Kidney capillary endothelial cell (primary cell): ENCODE measurements at regions not wholly inside any gene's neighbourhood (a gene's known extent, or its start where the extent isn't known, plus 50 kb on each side); places are given as distances from the start of the nearest gene placed in this dataset.
"Not testable (repeated sequence)": the region's sequence is repeated elsewhere in the genome, so short reads cannot be mapped to it uniquely, and the experiment has no call there.

ENCODE experiments used
- DNase-seq: peaks from one replicate; pipeline ENCODE4 v3.0.0-alpha.2; 2018; ENCODE audit warnings: low spot score

DNA sequence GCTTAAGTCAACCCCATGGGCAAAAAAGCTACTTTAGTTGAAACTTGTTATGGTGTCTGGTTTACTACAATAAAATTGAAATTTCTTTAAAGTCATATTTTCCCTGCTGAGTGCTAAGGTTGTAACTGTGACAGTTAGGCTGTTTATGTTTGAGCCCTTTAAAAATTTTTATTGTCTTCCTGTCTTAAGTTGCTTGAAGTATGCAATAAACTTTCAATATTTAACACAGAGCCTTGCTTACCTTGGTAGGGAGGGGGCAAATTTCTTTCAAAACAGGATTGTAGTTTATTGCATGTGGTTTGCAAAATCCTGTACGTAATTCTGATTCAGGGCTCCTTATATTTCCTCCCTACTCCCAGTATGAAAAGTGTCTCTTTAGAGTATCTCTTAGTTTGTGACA lies 465.5 kb upstream of the ACTBL2 start:
- DNase-seq: no peak

DNA sequence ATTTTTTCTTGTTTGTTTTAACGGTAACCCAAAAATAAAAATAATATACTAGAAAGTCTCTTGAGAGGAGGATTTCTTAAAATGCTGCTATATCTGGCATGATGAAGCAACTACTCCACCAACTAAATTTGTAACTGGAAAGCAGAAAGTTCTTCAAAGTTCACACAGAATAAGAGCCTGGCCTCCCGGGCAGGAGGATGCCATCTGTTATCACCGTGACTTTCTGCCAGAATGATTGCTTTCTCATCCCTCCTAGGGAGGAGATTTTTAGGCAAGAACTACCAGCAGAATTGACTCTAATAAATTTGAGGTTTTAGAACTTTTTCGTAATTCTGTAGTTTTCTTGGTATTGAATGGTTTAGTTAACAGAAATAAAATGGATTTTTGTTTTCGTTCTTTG lies 464.6 kb upstream of the ACTBL2 start:
- DNase-seq: no peak

DNA sequence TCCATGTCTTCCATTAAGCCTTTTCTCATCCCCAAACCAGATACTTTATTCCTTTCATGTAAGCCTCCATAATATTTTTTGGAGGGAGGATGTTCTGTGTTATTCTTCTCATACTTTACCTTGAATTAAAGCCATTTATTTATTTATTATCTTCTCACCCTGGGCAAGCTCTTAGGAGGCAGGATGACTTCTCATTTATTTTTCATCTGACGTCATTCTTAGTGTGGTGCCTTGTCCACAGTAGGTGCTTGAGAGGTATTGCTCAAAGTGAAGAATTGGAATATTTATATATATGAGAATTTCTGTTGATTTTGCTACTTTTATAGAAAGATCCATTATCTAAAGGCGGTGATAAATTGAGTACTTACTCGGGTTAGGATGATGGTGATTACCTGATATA lies 458.3 kb upstream of the ACTBL2 start:
- no peak for DNase-seq

DNA sequence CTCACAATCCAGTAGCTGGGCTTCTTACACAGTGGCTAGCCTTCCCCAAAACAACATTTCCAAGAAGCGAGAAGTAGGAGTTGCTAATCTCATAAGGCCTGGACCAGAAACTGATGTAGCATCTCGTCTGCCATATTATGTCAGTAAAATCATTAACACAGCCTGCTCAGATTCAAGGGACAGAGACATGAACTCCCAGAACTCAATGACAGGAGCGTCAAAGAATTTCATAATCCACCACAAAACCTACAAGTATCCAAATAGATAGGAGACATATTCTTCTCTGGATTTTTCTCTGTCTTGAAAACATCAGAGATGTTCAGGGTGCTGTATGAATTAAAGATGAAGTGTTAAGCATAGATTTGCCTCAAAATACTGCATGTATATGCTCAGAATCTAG lies 457.6 kb upstream of the ACTBL2 start:
- DNase-seq: no peak

DNA sequence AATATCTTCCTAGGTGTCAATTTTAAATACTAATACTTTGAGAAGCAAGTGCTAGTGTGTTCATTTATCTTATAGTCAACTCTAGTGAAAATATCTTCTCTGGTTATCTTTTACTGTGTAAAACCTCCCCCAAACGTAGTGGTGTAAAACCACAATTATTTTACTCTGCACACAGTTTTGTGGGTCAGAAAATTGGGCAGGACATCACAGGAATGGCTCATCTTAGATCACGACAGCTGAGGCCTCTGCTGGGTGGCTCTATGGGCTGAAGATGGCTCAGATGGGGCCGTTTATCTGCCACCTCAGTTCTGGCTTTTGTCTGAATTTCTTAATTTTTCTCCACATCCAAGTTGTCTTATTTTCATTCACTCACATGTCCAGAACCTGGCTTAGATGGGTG lies 457.2 kb upstream of the ACTBL2 start:
- no peak for DNase-seq

DNA sequence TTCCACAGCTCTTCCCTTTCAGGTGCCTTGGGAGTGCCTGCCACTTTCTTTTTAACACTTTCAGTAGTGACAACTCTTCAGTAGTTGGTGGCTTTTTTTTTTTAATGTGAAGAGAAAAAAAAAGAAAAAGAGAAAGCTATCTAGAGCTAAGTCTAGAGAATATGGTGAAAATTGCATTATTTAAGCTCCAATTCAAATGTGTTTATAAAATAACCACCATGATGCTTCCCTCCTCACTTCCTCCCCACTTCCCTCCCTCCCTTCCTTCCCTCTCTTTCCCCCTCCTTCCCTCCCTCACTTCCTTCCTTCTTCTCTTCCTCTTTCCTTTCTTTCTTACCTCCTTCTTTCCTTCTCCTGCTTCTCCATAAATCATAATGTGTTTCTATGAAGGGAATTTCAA lies 456.7 kb upstream of the ACTBL2 start:
- no peak for DNase-seq

DNA sequence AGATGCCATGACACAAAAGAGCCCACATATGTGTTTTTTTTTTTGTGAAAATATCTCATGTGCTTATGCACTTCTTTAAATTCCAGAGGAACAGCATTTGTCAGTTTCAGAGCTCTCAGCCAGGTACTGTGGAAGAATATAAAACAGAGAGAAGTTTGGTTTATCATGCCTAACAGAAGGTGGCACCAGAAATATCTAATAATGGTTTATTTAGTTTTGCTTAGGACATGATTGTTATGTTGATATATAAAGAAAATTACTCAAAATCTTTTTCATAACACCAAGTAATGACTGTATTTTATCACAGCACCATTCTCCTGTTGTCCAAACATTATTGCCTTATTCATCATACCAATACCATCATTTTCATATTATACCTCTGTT lies 455.6 kb upstream of the ACTBL2 start:
- DNase-seq: no peak

DNA sequence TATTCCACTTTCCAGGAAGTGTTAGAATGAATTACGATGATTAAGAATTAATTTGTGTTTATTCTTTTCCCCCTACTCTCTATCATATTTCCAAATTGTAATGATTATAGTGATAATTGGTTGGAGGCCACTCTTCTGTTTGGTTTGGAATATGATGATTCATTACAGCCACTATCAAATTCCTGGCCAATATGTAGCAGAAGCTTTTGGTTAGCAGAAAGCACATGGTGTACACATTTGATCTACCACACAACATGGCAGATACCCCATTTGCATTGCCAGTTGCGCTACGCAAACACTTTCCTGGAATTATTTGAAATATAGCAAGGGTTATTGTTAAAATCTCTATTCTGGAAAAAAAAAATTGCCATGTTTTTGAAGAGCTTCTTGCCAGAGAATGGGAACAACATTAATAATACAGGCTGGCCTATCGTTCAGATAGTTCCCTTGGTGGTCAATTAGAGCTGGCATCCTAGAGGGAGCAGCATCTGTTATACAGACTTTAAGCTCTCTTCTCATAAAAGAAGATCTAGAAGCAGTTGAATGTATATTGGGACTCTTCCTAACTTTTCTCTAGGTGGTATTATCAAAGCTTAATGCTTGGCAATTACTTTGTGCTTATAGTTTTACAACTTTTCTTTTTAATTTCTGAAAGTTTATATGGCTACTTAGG lies 455.0 kb upstream of the ACTBL2 start:
- DNase-seq: no peak

DNA sequence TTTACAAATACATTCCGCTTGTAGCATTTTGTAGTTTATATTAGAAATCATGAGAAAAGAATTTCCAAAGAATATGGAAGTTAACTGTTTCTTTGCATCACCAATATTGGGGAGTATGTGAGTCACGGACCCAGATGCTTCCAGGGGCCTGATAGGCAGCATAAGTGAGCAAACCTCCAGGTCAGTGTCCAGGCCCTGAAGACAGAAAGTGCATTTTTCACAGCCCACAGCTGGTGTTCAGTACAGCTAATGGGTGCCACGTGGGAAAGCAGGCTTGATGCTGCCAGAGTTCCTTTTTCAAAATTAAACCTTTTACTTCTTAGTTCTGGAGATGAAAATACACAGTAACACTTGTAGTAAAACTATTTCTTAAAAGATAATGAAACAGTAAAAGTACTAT lies 454.4 kb upstream of the ACTBL2 start:
- DNase-seq: no peak

DNA sequence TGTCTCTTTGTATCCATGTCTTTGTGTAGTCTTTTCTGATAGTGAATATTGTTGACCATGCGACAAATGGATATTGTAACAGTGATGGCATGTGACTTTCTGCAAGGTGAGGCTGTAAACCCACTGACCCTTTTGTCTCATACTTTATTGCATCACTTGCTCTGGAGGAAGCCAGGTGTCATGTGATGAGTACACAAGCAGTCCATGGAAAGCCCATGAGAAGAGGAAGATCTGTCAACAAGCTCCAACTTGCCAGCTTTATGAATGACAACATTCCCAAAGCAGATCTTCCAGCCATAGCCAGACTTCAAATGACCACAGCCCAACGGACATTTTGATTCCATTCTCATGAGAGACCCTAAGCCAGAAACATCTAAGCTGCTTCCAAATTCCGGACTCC lies 450.1 kb upstream of the ACTBL2 start:
- no peak for DNase-seq

DNA sequence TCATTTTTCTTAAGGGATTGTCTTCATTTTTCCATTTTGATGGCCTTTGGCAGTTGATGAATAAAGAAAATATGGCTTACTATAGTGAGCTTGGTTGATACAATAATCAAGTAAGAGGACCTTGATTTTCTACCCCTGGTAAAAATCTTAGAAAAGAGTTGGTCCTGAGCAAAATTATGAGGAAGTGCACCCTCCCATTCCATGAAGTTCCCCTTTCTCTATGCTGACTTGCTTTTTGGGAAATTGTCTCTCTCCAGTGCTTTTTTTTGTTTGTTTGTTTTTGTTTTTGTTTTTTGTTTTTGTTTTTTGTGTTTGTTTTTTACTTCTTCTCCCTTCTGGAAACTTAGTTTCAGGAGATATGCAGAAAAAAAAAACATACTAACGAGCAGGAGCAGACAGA lies 449.2 kb upstream of the ACTBL2 start:
- DNase-seq: no peak

DNA sequence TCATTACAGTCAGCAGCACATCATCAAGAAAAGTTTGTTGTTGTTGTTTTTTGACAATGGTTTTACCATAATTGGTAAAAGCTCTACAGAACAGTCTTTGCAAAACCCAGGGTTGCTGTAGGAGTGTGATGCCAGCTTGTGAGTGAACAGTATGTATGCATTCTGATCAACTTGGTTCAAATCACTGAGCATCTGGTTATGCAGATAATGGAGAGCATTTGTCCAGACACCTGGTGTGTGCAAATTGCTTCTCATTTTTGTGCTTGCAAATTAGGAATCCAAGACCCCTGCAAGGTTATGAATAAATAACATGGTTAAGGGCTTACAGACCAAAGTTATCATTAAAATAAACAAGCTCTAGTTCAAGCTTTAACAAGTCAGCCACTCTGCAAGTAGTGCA lies 448.7 kb upstream of the ACTBL2 start:
- no peak for DNase-seq

DNA sequence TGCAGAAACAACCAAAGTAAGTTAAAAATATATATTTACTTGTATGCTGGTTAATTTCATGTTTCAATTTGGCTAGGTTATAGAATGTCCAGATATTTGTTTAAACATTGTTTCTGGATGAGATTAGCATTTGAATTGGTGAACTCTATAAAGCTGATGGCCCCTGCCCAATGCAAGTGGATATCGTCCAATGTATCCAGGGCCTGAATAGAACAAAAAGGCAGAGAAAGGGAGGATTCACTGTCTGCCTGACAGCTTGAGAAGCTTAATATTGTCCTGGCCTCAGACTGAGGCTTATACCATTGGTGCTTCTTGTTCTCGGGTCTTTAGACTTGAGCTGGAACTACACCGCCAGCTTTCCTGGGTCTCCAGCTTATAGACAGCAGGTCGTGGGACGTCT lies 446.7 kb upstream of the ACTBL2 start:
- DNase-seq: no peak

DNA sequence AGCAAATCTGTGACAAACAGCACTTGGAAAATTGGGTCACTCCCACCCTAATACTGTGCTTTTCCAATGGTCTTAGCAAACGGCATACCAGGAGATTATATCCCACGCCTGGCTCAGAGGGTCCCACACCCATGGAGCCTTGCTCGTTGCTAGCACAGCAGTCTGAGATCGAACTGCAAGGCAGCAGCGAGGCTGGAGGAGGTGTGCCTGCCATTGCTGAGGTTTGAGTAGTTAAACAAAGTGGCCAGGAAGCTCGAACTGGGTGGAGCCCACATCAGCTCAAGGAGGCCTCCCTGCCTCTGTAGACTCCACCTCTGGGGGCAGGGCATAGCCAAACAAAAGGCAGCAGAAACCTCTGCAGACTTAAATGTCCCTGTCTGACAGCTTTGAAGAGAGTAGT lies 440.5 kb upstream of the ACTBL2 start:
- not testable (repeated sequence) for DNase-seq

DNA sequence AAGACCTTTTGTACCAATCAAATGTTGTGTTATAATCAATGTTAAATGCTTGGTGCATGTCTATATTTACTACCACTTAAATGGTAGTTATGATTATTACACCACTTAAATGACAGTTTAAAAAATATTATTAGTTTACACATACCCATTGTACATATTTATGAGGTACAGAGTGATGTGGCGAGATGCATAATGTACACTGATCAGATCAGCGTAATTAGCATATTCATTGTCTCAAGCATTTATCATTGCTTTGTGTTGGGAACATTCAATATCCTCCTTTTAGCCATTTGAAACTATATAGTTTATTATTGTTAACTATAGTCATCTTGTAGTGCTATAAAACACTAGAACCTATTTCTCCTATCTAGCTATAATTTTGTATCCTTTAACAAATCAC lies 434.4 kb upstream of the ACTBL2 start:
- no peak for DNase-seq

DNA sequence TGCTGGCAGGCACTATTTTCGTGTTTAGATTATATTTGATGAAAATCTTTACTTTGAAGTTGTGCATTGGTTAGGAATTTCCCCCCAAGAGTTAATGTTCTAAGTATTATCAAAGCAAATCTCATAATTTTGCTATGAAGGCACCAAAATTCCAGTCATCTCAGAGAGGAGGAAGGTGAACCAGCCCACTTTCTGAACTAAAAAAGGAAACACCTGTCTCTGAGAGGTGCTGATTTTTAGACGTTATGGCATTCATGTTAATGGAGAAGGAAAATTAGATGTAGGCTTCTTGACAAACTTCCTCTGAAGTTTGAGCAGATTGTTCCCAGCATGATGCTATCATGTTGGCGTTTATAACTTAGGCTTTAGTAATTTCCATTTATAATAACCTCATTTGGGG lies 432.9 kb upstream of the ACTBL2 start:
- no peak for DNase-seq

DNA sequence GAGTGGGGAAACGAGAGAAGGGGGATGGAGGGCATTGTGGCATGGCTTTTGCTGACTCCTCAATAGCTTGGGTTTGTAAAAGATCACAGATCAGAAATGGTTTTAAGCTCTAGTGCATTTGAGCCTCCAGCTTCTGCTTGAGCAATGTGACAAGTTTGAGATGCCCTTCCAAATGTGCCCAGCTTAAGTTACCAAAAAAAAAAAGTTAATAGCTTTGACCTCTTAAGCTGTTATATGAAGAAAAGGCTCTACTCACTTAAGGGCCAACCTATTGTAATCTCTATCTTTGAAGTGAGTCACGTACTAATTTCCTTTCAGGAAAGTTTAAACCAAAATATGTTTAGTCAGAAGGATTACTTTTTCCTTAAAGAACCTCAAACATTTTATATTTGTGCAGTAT lies 428.8 kb upstream of the ACTBL2 start:
- no peak for DNase-seq

DNA sequence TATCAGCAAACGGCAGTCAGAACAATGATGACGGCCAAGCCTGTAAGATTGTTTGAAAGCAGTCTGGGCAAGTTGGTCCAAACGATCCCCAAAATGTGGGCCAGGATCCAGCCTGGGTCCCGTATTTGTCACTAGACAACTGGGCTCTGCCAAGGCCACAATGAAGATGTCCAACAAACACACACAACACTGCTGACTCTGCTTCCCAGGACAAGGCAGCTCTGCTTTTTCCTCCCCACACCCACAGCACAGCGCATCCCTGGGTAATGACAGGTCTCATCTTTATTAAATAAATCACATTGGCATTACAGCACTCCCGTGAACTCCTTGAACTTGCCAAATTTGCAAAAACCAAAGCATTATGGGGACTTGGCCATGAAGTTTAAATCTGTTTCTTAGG lies 424.1 kb upstream of the ACTBL2 start:
- no peak for DNase-seq

DNA sequence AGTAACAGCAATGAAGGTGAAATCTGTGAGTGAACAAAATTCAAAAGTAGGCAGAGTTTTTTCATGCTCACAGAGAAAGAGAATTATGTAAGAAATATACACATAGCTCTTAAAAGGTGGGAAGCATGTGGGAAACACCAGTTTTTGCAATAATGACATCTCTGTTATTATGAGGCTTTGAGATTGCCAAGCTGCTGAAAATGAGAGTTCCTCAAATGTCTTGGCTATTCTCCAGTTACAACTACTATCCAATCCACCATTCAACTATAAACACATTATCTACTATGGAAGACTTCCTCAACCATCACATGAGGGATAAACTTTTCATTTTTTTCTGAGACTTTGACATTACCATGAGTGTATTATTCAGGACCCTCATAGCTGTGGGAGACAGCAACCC lies 420.8 kb upstream of the ACTBL2 start:
- no peak for DNase-seq

DNA sequence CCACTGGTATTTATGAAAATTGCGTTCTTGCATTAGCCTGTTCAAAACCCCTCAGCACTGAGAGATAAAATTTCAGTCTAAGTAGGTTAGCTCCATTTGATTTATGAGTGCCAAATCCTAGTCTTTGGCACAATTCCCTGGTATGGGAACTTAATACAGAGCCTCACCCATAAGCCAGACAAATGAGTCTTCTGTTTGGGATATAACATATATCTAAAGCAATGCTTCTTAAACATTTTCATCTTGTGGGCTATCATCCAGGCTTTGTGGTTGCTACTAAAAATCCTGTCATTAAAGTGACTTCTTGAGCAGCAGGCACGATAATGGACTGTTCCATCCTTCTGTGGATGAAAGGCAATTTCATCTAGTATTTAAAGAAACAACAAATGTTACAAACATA lies 419.5 kb upstream of the ACTBL2 start:
- no peak for DNase-seq

DNA sequence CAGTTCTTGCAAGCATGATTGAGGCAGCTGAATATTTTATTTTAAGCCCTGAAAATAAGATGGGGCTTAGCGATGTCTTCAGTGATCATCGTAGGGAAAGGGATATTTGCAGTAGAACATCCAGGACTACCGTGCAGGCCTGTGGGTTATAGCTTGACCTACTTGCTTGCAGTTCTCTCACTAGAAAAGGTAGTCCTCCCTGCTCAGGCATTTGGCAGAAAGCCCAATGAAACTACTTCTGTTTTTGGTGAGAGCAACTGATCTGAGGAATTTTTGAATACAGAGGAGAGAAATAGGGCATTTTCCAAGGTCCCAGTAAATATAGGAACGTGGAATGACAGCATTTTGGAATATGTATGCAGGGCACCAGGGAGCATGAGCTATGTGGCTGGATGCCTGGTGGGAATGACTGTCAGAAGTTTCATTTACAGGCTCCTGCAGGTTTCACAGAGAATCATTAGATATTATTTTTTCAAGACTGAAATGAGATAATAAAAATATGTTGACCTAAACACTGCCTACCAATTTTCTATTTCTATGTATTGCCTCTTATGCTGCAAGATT lies 417.9 kb upstream of the ACTBL2 start:
- no peak for DNase-seq

DNA sequence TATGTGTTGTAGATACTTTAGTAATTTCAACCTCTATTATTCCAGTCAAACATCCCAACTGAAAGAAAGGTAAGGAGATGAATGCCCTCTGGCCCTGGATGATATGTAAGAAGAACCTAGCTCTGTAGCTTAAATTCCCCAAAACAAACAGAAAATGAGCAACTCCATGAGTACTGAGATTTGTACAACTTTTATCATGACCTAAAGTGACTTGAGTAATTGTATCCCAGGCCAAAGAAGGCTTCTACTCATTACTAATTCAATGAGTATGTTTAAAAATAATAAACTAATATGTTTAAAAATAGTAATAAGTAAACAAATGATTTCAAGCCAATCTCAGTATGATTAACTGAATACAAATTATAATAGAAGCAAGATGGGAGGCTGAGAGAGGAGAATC lies 414.0 kb upstream of the ACTBL2 start:
- no peak for DNase-seq

DNA sequence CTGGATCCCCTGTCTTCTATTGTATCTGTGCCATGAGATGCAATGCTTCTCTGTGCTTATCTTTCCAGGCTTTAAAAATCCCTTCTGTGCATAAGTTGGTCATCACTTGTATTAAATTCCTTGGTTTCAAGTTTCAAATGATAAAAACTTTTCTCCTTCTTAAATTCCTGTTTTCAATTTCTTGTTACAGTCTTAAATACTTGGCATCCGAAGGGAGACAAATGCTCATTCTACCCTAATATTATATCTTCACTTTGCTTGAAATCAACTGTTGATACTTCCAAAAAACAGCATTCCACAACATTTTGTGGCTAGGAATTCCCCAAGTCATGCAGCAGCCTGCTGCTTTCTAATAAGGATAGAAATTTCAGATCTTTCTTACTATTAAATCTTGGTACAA lies 413.2 kb upstream of the ACTBL2 start:
- DNase-seq: no peak

DNA sequence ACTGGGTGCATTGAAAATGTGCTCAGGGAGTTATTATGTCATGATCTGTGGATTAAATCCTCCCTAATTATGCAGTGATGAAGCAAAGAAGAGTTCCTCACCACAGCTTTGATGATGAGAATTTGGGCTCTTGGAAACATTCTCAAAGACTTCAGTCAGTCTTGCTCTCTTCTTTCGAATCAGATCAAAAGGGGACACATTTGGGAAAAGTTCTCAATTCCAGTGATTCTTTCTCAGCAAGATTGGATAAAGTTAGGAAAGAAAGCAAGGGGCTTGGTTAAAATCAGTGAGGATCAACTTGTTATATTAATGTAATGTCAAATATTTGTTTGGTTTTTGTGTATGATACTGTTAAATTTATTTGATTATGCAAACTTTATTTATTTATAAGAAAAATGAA lies 411.3 kb upstream of the ACTBL2 start:
- DNase-seq: no peak

DNA sequence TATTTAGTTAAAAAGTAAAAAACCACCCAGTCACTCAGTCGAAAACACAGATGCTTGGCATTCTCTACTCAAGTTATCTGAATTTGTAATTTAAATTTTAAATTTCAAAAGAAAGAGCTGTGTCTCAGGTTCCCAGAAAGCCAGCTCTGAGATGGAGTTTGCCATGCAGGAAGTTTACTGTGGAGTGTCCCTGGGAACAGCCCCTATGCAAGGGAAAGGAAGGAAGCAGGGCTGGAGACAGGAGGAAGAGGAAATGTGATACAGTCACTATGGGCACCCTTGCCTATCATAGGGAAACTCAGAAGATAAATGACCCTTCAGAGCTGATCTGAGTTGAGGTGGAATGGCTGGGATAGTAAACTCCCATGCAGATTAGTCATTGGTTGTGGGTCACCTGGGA lies 408.8 kb upstream of the ACTBL2 start:
- peak; percentile 57 for DNase-seq
